GM19372 (cell line): ENCODE measurements at regions not wholly inside any gene's neighbourhood (a gene's known extent, or its start where the extent isn't known, plus 50 kb on each side); places are given as distances from the start of the nearest gene placed in this dataset.
A peak's percentile ranks its signal among the peaks of the same experiment; 100 is the strongest.
"Not testable (repeated sequence)": the region's sequence is repeated elsewhere in the genome, so short reads cannot be mapped to it uniquely, and the experiment has no call there.

Source experiments
- ATAC-seq: cut with Tn5 transposase; IDR thresholded peaks from one replicate; pipeline ENCODE4 v1.9.1; 2021; ENCODE audit warnings: mild to moderate bottlenecking, low read depth, moderate library complexity; ENCODE audit not compliant: unreplicated experiment

DNA sequence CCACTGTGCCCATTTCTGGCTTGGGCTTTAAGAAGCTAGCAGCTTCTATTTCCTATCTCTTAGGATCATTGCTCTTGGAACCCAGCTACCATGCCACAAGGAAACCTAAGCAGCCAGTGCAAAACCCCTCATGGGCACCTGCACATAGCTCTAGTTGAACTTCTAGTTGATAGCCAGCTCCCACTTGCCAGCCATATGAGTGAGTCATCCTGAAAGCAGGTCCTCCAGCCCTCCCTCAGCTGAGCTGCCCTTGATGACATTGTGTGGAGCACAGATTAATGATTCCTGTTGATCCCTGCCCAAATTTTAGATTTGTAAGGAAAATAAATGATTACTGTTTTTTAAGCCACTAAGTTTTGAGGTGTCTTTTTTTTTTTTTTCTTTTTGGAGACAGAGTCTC, 234.2 kb upstream of the FBXO33 start:
- no peak for ATAC-seq

DNA sequence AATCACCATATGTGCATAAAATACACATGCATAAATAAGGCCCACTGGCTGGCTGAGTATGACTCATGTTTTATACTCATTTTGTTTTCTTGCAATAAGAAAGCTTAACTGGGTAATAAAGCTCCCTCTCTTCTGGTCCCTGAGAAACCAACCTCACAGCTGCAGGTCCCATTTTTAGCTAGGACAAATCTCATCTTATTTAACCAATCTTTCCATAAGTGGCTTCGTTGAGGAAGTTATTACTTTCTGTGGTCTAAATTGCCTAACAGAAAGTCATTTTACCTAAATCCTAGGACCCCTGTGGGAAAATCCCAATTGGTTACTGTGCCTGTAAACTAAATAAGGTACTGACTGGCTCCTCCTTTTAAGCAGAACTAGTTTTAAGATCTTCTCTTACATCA, 232.8 kb upstream of the FBXO33 start:
- ATAC-seq: peak; percentile 60

DNA sequence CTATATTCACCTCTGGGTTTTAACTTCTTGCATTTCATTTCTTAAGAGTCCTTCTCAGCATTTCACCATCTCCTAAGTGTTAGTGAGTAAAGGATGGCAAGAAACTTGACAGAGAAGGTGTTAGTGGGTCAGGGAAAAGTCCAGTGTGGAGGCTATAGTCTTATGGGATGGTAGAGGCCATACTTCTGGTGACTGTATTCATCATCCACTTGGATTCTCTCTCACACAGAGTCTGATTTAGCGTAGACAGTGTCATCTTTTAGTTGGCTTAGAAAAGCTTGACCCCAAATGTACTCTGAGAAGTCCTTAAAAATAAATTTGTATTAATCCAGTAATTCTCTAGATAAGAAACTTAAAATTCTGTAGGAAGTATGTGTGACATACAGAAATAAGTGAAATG, 232.4 kb upstream of the FBXO33 start:
- peak; percentile 15 for ATAC-seq

DNA sequence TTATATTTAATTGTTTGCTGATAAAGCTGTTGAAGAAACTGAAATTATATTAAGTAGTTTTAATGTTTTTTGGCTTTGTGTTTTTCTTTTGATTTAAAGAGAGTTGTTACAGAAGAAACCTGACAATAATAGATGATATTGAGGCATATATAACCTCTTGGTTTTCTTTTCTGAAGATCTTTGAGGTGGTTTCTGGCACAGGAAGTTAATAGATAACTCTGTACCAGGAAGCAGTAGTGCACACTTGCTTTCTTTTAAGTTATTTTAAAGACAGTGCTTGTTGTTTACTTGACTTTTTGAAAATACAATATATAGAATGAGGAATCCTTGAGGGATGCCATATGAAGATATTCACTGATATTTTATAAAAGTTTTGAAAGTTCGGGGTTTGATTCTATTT, 209.0 kb upstream of the FBXO33 start:
- ATAC-seq: peak; percentile 74

DNA sequence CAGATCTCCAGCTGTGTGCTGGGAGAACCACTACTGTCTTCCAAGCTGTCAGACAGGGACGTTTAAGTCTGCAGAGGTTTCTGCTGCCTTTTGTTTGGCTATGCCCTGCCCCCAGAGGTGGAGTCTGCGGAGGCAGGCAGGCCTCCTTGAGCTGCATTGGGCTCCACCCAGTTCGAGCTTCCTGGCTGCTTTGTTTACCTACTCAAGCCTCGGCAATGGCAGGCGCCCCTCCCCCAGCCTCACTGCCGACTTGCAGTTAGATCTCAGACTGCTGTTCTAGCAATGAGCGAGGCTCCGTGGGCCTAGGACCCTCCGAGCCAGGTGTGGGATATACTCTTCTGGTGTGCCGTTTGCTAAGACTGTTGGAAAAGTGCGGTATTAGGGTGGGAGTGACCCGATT, 206.8 kb upstream of the FBXO33 start:
- not testable (repeated sequence) for ATAC-seq

DNA sequence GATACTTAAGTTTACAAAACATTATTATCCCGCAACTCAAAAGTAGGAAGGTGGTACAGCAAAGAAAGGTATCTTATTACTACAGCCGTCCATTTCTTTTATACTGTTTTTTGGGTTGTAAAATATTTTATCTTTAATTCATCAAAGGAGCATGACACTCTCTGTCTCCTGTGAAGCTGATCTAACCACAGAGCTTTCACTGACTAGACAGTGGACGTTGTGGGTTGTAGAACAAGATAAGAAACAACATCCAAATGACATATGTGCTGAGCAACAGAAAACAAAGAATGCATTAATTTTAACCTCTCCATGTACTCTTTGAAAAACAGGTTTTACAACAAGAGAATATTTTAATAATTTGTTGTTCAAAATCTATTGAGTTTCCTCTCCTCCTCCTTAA, 195.9 kb upstream of the FBXO33 start:
- ATAC-seq: no peak

DNA sequence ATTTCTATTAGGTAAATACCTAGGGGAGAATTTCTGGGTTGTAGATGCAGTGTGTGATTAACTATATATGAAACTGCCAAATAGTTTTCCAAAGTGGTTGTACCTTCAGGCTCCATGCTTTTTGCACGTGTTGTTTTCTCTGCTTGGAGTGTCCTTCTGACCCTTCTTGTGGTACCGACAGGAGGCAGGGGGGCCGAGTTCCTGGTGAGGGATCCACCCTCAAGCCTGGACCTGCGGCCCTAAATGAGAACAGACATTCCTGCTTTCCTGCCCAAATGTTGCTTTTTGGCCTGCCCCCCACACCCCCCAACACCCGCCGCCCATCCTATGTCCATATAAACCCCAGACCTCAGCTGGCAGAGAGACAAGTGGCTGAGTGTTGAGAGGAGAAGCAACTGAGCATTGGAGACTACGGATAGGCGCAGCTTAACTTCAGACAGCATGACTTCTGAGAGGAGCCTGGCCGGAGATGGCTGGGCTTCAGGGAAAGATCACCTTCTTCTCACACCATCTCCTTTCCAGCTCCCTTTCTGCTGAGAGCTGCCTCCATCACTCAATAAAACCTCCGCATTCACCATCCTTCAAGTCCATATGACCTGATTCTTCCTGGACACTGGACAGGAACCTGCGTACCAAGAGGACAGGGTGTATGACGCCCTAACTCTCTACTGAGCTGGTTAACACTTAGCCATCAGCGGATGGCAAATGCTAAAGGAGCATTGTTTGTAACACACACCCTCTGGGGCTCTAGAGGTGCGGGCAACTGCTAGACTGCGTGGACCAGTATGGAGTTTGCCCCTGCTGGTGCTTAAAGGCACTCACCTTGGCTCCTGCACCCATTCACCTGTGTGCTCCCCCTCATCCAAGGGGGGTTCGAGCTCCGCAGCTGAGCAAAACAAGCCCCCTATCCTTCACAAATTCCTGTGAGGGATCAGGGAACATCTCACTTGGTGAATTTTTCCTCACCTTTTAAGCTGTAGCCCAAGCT, 194.7 kb upstream of the FBXO33 start:
- ATAC-seq: no peak

DNA sequence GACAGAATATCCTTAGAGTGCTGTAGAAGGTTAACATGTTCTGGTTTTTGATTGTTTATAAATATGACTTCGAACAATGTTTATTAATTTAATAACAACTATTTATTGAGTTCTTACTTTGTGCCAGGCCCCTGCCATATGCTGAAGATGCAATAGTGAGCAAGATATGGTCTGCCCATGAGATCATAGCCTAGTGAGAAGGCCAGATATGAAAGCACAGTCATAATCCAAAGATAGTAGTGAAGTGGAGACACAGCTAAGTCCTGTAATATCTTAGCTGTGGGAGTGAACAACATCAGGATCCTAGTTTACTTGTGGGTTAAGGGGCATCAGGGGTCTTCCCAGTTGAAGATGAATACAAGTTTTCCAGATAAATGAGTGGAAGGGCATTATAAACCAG, 189.4 kb upstream of the FBXO33 start:
- no peak for ATAC-seq

DNA sequence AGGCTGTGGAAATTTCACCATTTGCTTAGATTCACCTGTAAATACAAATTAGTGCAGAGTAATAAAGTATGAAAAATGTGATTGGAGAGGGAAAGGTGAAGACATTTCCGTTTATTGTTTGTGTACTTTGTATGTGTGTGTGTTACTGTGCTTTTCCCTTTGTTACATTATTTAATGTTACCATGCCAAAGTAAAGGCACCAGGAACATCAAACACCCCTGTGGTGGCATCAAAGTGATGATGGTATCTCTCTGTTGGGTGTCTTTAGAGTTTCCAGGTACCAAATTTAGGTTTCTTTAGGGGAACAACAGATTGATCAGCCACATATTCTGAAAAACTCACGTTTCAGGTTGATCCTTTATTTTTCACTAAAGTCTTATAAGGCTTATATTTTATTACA, 189.0 kb upstream of the FBXO33 start:
- ATAC-seq: no peak

DNA sequence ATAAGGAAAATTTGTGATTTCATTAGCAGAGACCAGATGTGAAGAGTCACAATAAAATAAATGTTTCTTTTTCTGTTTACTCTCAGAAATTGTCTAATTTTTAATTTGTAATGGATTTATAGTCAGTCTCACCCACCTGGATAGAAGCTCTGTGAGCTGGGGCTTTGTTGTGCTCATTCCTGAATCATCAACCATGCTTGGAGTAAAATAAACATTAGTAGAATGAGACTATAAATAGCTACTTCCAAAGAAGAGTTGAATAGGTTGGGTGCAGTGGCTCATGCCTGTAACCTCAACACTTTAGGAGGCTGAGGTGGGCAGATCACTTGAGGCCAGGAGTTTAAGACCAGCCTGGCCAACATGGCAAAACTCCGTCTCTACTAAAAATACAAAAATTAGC, 185.3 kb upstream of the FBXO33 start:
- no peak for ATAC-seq

DNA sequence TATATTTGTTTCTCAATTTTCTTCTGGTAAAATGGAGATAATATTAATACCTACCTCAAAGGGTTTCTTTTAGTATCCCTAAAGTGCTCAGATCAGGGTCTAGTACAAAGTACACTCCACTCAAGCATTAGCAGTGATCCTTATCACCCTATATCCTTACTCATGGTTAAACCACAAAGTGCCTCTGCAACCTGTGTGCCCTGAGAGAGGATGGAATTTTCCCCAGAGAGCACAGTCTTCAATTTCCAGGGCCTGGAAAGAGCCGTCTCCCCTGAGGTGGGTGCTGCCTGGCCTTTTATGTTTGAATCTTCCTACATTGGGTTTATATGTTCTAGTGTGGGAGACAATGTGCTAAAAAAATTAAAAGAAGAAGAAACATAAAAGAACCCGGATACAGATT, 183.1 kb upstream of the FBXO33 start:
- ATAC-seq: no peak

DNA sequence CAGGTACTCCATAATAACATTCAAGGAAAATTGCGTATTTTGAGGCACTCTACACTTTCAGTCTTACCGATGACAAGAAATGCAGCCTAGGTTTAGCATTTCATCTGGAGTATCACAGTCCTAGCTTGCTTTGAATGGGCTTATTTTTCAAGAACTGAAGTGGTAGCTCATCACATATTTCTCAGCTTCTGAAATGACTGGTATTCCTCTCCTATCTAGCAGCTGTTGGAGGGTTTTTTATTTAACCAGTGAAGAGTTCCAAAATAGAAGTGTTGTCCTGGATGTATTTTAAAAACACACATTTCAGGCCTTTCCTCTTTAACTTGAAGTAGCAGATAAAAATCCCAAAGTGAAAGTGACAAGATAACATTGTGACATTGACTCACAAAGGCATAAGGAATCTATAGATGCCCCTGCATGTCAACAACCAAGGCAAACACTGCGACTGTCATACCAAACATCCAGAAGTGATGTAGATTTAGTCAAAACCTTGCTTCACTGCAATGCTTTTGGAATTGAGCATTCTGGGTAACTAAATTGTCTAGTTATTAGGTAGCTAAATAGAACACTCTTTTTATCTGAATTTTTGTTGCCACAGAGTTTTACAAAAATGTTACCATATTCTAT, 182.2 kb upstream of the FBXO33 start:
- ATAC-seq: no peak

DNA sequence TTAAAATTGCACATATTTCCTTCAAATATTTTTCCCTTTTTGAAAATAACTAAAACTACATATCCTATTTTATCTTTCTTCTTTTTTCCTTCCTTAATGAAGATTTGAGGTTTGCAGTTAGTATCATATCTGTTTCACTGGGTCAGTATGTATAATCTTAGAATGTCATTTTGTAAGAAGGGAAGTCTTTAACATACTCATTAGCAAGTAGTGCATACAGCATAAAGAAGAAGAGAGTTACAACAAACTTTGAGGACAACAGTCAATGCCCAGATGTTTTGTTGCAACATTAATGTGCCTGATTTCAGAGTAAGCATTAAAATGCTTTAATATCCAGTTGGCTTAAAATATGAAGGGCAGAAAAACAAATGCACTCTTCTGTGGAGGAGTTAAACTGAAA, 176.9 kb upstream of the FBXO33 start:
- ATAC-seq: no peak

DNA sequence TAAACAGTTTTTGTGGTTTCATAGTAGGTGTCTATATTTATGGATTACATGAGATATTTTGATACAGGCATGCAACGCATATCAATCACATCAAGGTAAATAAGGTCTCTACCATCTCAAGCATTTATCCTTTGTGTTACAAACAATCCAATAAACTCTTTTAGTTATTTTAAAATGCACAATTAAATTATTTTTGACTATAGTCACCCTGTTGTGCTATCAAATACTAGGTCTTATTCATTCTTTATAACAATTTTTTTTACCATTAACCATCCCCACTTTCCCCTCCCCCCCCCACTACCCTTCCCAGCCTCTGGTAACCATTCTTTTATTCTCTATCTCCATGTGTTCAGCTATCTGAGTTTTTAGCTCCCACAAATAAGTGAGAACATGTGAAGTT, 175.7 kb upstream of the FBXO33 start:
- ATAC-seq: no peak

DNA sequence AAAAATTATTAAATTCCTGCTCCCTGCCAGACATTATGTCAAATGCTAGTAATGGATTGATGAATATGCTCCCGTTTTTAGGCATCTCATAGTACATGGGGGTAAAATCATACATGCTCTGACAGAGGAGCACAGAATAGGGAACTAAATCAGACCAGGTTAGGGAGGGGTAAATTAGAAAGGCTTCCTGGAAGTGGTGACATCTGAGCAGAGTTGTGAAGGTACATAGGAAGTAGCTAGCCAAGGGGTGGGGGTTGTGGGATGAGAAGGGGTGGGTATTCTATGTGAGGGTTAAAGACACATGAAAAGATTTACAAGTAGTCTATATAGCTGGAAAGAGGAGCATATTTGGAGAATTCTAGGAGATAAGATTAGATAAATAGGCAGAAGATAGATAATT, 171.7 kb upstream of the FBXO33 start:
- no peak for ATAC-seq

DNA sequence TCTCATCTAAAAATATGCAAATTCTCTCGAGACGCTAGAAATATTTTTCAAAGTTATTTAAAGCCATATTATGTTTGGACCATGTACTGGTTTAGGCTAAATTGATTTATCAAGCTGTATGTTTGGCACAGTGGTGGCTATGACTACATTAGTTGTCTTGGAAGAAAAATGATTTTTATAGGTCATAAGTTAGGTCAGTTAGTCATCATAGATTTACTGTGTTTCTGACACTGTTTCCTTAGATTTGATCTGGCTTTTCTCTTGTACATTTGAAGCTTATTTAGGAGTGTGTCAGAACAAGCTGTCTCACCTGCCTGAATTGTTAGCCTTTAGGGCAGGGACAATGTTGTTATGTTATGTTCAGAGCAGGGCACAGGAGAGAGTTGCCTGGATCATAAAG, 161.1 kb upstream of the FBXO33 start:
- no peak for ATAC-seq

DNA sequence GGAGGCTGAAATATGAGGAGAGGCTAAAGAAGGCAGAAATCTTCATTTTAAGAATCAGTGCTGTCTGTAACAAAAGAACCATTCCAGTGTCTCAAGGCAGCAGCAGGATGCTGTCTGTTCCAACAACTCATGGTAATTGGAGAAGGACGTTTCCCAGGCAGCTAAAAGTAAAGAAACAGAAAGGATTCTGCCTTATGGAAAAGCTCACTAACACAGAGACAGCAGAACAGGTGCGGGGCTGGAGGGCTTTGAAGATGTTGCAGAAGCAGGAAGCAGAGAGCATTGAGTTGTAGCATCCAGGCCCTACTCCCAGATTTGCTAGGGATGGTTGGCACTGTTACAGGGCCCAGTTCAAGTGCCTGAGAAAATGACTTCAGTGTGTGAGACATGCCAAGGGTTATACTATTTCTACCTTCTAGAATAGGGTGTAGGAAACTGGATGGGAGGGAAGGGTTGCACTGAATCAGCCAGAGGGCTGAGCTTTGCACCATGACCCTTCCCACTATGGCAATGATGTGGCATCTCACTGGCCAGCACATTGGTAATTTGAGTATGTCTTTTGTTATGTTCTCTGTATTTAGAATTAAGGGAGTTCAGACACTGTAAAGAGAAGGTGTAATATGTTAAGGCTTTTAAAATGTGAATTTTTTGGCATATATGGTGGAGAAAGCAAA, 160.0 kb upstream of the FBXO33 start:
- ATAC-seq: no peak

DNA sequence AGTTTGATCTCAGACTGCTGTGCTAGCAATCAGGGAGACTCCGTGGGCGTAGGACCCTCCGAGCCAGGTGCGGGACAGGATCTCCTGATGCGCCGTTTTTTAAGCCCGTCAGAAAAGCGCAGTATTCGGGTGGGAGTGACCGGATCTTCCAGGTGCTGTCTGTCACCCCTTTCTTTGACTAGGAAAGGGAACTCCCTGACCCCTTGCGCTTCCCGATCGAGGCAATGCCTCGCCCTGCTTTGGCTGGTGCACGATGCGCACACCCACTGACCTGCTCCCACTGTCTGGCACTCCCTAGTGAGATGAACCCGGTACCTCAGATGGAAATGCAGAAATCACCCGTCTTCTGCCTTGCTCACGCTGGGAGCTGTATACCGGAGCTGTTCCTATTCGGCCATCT, 157.6 kb upstream of the FBXO33 start:
- ATAC-seq: not testable (repeated sequence)

DNA sequence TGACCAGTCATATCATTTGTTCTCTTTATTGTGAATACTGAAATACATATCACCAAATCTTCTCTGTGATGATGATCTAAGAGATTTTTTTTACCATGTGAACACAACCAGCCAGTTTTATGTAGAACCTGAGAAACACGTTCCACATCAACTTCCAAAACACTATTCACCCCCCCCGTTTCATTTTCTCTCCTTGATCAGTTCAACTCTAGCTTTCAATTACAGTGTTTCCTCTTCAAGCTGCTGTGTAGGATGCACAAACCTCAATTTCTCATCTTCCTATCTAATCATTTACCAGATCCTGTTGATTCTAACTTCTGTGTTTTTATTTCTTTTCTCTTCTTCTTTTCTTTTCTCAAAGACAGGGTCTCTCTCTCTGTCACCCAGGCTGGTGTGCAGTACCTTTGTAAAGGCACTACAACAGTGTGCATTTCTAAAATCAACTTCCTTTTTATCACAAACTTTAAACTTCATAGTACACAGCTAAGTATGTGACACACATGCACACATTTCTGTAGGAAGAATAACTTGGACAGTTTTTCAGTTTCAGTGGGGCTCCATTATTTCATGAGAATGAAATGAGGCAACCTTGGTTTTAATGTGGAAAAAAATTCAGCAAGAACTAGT, 149.9 kb upstream of the FBXO33 start:
- ATAC-seq: peak; percentile 70

DNA sequence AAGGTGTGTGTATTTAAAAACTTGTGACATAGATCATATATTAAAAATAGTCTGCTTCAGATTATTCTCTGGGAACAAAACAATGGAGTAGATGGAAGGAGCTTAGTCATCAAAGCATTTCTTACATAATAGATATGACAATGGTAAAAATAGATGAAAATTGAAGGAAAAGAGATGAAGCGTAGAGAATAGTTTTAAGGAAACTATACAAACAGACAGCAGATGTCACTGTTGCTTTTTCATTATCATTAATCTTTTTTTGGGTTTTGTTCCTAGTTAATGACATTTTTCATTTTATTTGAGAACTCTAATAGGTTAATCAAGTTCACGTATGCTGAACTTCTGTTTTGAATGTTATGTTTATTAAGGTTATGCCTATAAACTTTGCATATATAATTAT, 149.2 kb upstream of the FBXO33 start:
- ATAC-seq: no peak

DNA sequence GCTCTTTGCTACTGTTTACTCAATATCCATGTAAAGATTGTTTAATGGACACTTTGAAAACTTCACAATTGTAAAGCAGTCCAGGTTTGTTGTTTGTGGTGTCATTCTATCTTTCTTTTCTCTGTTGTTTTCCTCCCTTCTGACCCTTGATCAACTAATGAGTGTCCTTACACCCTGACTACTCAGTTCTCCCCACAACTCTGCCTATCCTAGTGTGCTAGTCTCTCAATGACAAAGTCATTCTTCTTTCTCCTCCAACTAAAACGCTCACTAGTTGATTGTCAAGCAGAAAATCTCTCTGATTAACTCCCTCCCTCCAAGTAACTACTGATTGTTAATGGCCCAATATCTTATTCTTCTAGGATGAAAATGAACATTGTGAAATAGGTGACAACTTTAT, 148.5 kb upstream of the FBXO33 start:
- ATAC-seq: no peak
